H9 (cell line): ENCODE measurements at regions not wholly inside any gene's neighbourhood (a gene's known extent, or its start where the extent isn't known, plus 50 kb on each side); places are given as distances from the start of the nearest gene placed in this dataset.

Source experiments
- DNase-seq: peaks from one replicate; pipeline ENCODE4 v3.0.0-alpha.2; 2017
- H2AFZ ChIP-seq: one replicate; pipeline ENCODE4 v1.6.1; 2013; ENCODE audit warnings: mild to moderate bottlenecking, low read length, control low read depth, moderate library complexity
- H2AK5ac ChIP-seq: 2 replicates; pipeline ENCODE4 v1.6.1; 2013; ENCODE audit warnings: low read length, control low read depth, mixed read lengths; ENCODE audit not compliant: insufficient read length
- H2BK120ac ChIP-seq: one replicate; pipeline ENCODE4 v1.6.1; 2013; ENCODE audit warnings: low read depth, mild to moderate bottlenecking, low read length, control low read depth, inconsistent platforms; ENCODE audit not compliant: poor library complexity, severe bottlenecking
- H2BK12ac ChIP-seq: 2 replicates; pipeline ENCODE4 v1.6.1; 2013; ENCODE audit warnings: low read length, control low read depth, mixed read lengths, low read depth; ENCODE audit not compliant: insufficient read length
- H2BK15ac ChIP-seq: 2 replicates; pipeline ENCODE4 v1.6.1; 2013; ENCODE audit warnings: low read depth, low read length, control low read depth
- H2BK20ac ChIP-seq: one replicate; pipeline ENCODE4 v1.6.1; 2013; ENCODE audit warnings: low read depth, mild to moderate bottlenecking, low read length, control low read depth, inconsistent platforms; ENCODE audit not compliant: poor library complexity, severe bottlenecking
- H2BK5ac ChIP-seq: 2 replicates; pipeline ENCODE4 v1.6.1; 2013; ENCODE audit warnings: low read length, control low read depth, mixed read lengths; ENCODE audit not compliant: insufficient read length
- H3K14ac ChIP-seq: 2 replicates; pipeline ENCODE4 v1.6.1; 2013; ENCODE audit warnings: low read length, control low read depth; ENCODE audit not compliant: insufficient read depth
- H3K18ac ChIP-seq: 2 replicates; pipeline ENCODE4 v1.6.1; 2013; ENCODE audit warnings: low read depth, mild to moderate bottlenecking, mixed read lengths, low read length, control low read depth; ENCODE audit not compliant: insufficient read length
- H3K23ac ChIP-seq: 2 replicates; pipeline ENCODE4 v1.6.1; 2013; ENCODE audit warnings: low read length, control low read depth, mixed read lengths, low read depth; ENCODE audit not compliant: insufficient read length
- H3K23me2 ChIP-seq: 2 replicates; pipeline ENCODE4 v1.6.1; 2013; ENCODE audit warnings: low read depth, mild to moderate bottlenecking, mixed read lengths, low read length, control low read depth; ENCODE audit not compliant: insufficient read length, poor library complexity, severe bottlenecking
- H3K27ac ChIP-seq: 2 replicates; pipeline ENCODE4 v1.5.1; 2013; ENCODE audit warnings: low read length, control low read depth, mixed read lengths, low read depth; ENCODE audit not compliant: insufficient read length
- H3K27me3 ChIP-seq: 2 replicates; pipeline ENCODE4 v1.6.1; 2013; ENCODE audit warnings: low read length, control low read depth, inconsistent platforms; ENCODE audit not compliant: insufficient read depth
- H3K4ac ChIP-seq: 2 replicates; pipeline ENCODE4 v1.6.1; 2013; ENCODE audit warnings: low read depth, mild to moderate bottlenecking, control low read depth, inconsistent platforms, low read length, moderate library complexity
- H3K4me1 ChIP-seq: 2 replicates; pipeline ENCODE4 v1.6.1; 2013; ENCODE audit warnings: low read length, control low read depth, inconsistent platforms; ENCODE audit not compliant: insufficient read depth
- H3K4me2 ChIP-seq: 2 replicates; pipeline ENCODE4 v1.6.1; 2013; ENCODE audit warnings: low read length, control low read depth, mixed read lengths; ENCODE audit not compliant: insufficient read length, insufficient read depth
- H3K56ac ChIP-seq: 2 replicates; pipeline ENCODE4 v1.6.1; 2013; ENCODE audit warnings: low read depth, mild to moderate bottlenecking, mixed read lengths, low read length, control low read depth; ENCODE audit not compliant: insufficient read length
- H3K79me1 ChIP-seq: 2 replicates; pipeline ENCODE4 v1.6.1; 2013; ENCODE audit warnings: low read depth, mild to moderate bottlenecking, moderate library complexity, low read length, control low read depth, inconsistent platforms; ENCODE audit not compliant: insufficient read depth, poor library complexity, severe bottlenecking
- H3K79me2 ChIP-seq: 2 replicates; pipeline ENCODE4 v1.6.1; 2013; ENCODE audit warnings: low read length, control low read depth, inconsistent platforms; ENCODE audit not compliant: insufficient read depth
- H3K9ac ChIP-seq: 2 replicates; pipeline ENCODE4 v1.6.1; 2013; ENCODE audit warnings: low read length, control low read depth, mixed read lengths; ENCODE audit not compliant: insufficient read length; ENCODE audit errors: extremely low read depth
- H3K9me3 ChIP-seq: one replicate; pipeline ENCODE4 v1.6.1; 2013; ENCODE audit warnings: low read depth, low read length, inconsistent platforms; ENCODE audit not compliant: control insufficient read depth
- H3T11ph ChIP-seq: one replicate; pipeline ENCODE4 v1.6.1; 2013; ENCODE audit warnings: mild to moderate bottlenecking, low read length, control low read depth, inconsistent platforms
- H4K20me1 ChIP-seq: one replicate; pipeline ENCODE4 v1.6.1; 2013; ENCODE audit not compliant: control insufficient read depth, insufficient read length, insufficient read depth
- H4K5ac ChIP-seq: 2 replicates; pipeline ENCODE4 v1.6.1; 2013; ENCODE audit warnings: low read depth, mild to moderate bottlenecking, mixed read lengths, low read length, control low read depth; ENCODE audit not compliant: insufficient read length
- H4K8ac ChIP-seq: replicated peaks from 2 replicates; pipeline ENCODE4 v1.6.1; 2013; ENCODE audit warnings: low read length, control low read depth, mixed read lengths, low read depth; ENCODE audit not compliant: insufficient read length
- H4K91ac ChIP-seq: 2 replicates; pipeline ENCODE4 v1.6.1; 2013; ENCODE audit warnings: low read depth, mild to moderate bottlenecking, moderate library complexity, mixed read lengths, low read length, control low read depth; ENCODE audit not compliant: insufficient read length
- H3K27ac Mint-ChIP-seq, 3 experiments: 2 replicates in 2 of 3; 3 replicates in 1 of 3; pipeline ENCODE4 v1.8.0; 2020 to 2021; ENCODE audit warnings: mixed read lengths in 3 of 3, mild to moderate bottlenecking in 1 of 3, moderate library complexity in 1 of 3
- H3K27me3 Mint-ChIP-seq: 2 replicates; pipeline ENCODE4 v1.8.0; 2021; ENCODE audit warnings: low read depth, mild to moderate bottlenecking, moderate library complexity, mixed read lengths
- H3K36me3 Mint-ChIP-seq, 3 experiments: 2 replicates in 2 of 3; 3 replicates in 1 of 3; pipeline ENCODE4 v1.8.0; 2020 to 2021; ENCODE audit warnings: low read depth in 3 of 3, mixed read lengths in 3 of 3; ENCODE audit not compliant: insufficient read depth in 1 of 3
- H3K4me1 Mint-ChIP-seq, 2 experiments: 2 replicates each; pipeline ENCODE4 v1.8.0; 2020; ENCODE audit warnings: mixed read lengths in 2 of 2
- H3K4me3 Mint-ChIP-seq, 2 experiments: 2 replicates in 1 of 2; 3 replicates in 1 of 2; pipeline ENCODE4 v1.8.0; 2020 to 2021; ENCODE audit warnings: mild to moderate bottlenecking in 2 of 2, mixed read lengths in 2 of 2, moderate library complexity in 1 of 2
- H3K9me3 Mint-ChIP-seq, 2 experiments: 2 replicates in 1 of 2; 3 replicates in 1 of 2; pipeline ENCODE4 v1.8.0; 2020; ENCODE audit warnings: mild to moderate bottlenecking in 2 of 2, mixed read lengths in 2 of 2, moderate library complexity in 1 of 2
- CTCF ChIP-seq: fragments of 200-600 bp; sonication (generic); conservative IDR thresholded peaks from 3 replicates; pipeline ENCODE4 v1.8.0; 2021; ENCODE audit warnings: antibody characterized with exemption, mild to moderate bottlenecking
- WGBS: extraction: QIAGEN DNeasy Blood & Tissue Kit; methylation state at CpG from one replicate; pipeline ENCODE4 v1.1.7; 2013; ENCODE audit warnings: missing lambda C conversion rate, low lambda C conversion rate, mixed read lengths; ENCODE audit not compliant: insufficient read length; ENCODE audit errors: extremely low coverage; 5-methylcytosine and 5-hydroxymethylcytosine counted together

DNA sequence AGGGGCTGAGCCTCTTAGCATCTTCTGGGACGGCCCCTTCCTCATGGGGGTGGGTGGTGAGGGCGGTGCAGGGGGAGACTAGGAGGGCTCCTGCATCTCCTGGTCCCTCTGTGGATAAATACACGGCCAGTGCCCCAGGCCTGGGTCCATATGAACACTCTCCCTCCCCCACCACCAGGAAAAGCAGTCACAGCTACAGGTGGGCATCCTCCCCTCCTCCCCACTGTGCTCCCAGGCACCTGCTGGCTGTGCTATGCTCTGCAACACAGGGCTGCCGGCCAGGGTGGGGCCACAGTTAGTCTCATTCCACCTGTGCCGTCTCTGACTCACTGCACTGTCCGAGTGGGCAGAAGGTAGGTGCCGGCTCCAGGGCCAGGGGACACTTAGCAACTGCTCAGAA lies 87.3 kb upstream of the INSIG1 start:
- no peak overlapping the region for H2BK120ac ChIP-seq
- H4K5ac ChIP-seq, result no peak overlapping the region
- no peak overlapping the region for H4K91ac ChIP-seq
- H3K23ac ChIP-seq, result no peak overlapping the region
- Mint-ChIP-seq H3K4me1 (peaks cover 23 to 37% of the 10 kb centered on the region in 2 experiments), H3K9me3 (peaks cover 9 to 13% of the 10 kb centered on the region in 2 experiments), H3K36me3 (peaks cover 0 to 2% (median 0%) of the 10 kb centered on the region in 3 experiments; a peak in 3 of 7 replicates), H3K27me3 (peaks cover 8% of the 10 kb centered on the region), H3K27ac (no peak overlapping the region), H3K4me3 (no peak overlapping the region; a peak in 1 of 5 replicates)
- H3K9ac ChIP-seq, result no peak overlapping the region
- H2BK20ac ChIP-seq, result no peak overlapping the region
- H3K27ac ChIP-seq, result no peak overlapping the region
- no peak overlapping the region for H2AK5ac ChIP-seq
- H2AFZ ChIP-seq, result no peak overlapping the region
- no peaks in the 10 kb centered on the region for H3K9me3 ChIP-seq
- TF ChIP-seq CTCF, result 0 out of 3 replicates have a peak, but pooled peaks have one; percentile 16
- no peak overlapping the region for H3K4ac ChIP-seq
- DNase-seq, result no peak
- H3K23me2 ChIP-seq, result peaks cover 4% of the 10 kb centered on the region
- H3K79me2 ChIP-seq, result no peaks in the 10 kb centered on the region
- no peak overlapping the region for H2BK5ac ChIP-seq
- no peak overlapping the region for H3K56ac ChIP-seq
- H4K8ac ChIP-seq, result no peak overlapping the region
- H3K79me1 ChIP-seq, result no peaks in the 10 kb centered on the region
- H2BK12ac ChIP-seq, result no peak overlapping the region
- H4K20me1 ChIP-seq, result no peaks in the 10 kb centered on the region
- H3K27me3 ChIP-seq, result no peaks in the 10 kb centered on the region
- no peak overlapping the region for H3T11ph ChIP-seq
- H3K14ac ChIP-seq, result no peak overlapping the region
- H3K4me2 ChIP-seq, result no peak overlapping the region
- no peaks in the 10 kb centered on the region; the same call in 1 of the 2 replicates for H3K4me1 ChIP-seq
- no peak overlapping the region for H2BK15ac ChIP-seq
- no CpG with 5 or more reads among the region's 7 CpGs for WGBS
- no peak overlapping the region for H3K18ac ChIP-seq
